ENCODE measurements at regions not wholly inside any gene's neighbourhood (a gene's known extent, or its start where the extent isn't known, plus 50 kb on each side); places are given as distances from the start of the nearest gene placed in this dataset.

GRCh38 chr2:192373754-192374153 is 179.0 kb upstream of the TMEFF2 start:
- H3K4me1 ChIP-seq (ENCODE audit: control insufficient read depth, insufficient read depth, low read length), result no peaks in the 10 kb centered on the region
- intact Hi-C loops (cut with micrococcal nuclease; ENCODE audit: unreplicated experiment), result no loop called here
- no peak overlapping the region for H2AFZ ChIP-seq (ENCODE audit: control insufficient read depth, low read depth, low read length)
- RAD21 ChIA-PET (ENCODE audit: unreplicated experiment), result interaction anchor here (0.5 kb wide), 1 partner anchor 902 kb away, joined by 3 read pairs; no protein-coding TSS in a partner anchor
- no peak overlapping the region for H3K4me2 ChIP-seq (ENCODE audit: control insufficient read depth, insufficient read depth)
- in situ Hi-C loops (cut with MboI), result no loop called here
- TF ChIP-seq SMARCA5 (IDR thresholded peaks at IDR 0.05) (no peak), ZNF622 (IDR thresholded peaks at IDR 0.05) (no peak), E4F1 (IDR thresholded peaks at IDR 0.05; ENCODE audit: borderline replicate concordance, partially characterized antibody) (no peak), RUNX3 (IDR thresholded peaks at IDR 0.05; ENCODE audit: low read length) (no peak), CREM (IDR thresholded peaks at IDR 0.05; ENCODE audit: low read depth) (no peak), CHD2 (IDR thresholded peaks at IDR 0.05; ENCODE audit: borderline replicate concordance, low read depth, low read length) (no peak), NFIC (IDR thresholded peaks at IDR 0.05; ENCODE audit: low read depth, low read length) (no peak), SKIL (IDR thresholded peaks at IDR 0.05; ENCODE audit: low read depth, poor library complexity, severe bottlenecking) (no peak), ZSCAN29 (IDR thresholded peaks at IDR 0.05) (no peak), TCF3 (IDR thresholded peaks at IDR 0.05; ENCODE audit: borderline replicate concordance, insufficient read depth, low read depth, low read length) (no peak)
- WGBS (ENCODE audit: insufficient coverage, insufficient replicate concordance, low lambda C conversion rate, missing lambda C conversion rate), result 9% methylated on average over 2 of the region's 2 CpGs
- H3K79me2 ChIP-seq (ENCODE audit: control insufficient read depth, insufficient read depth, low read length), result no peaks in the 10 kb centered on the region
- H3K9me3 ChIP-seq (replicated peaks; ENCODE audit: control insufficient read depth, insufficient read depth, low read length), result no peaks in the 10 kb centered on the region
- H3K27ac ChIP-seq (ENCODE audit: control insufficient read depth, insufficient read depth), result no peak overlapping the region
- SMC1A ChIA-PET (ENCODE audit: uncharacterized antibody, unreplicated experiment), result no interaction called here
- H3K4me3 ChIP-seq, result no peak overlapping the region
- CTCF ChIA-PET, result no interaction called here
- POLR2A ChIA-PET, result no interaction called here
- no peaks in the 10 kb centered on the region for H3K27me3 ChIP-seq (replicated peaks in 1 of 2; ENCODE audit: control insufficient read depth in 2 of 2, insufficient read depth in 2 of 2, low read length in 1 of 2)
- FAIRE-seq (no peak), DNase-seq (ENCODE audit: low read depth, low spot score) (no peak), ATAC-seq (no peak)
- no TSS peak for BruUV-seq (replicated peaks)
- H3K9ac ChIP-seq (ENCODE audit: control insufficient read depth, insufficient read depth, low read length), result no peak overlapping the region
- no peaks in the 10 kb centered on the region for H3K36me3 ChIP-seq (ENCODE audit: control insufficient read depth in 2 of 2, insufficient read depth in 2 of 2, low read length in 1 of 2)
- H4K20me1 ChIP-seq (ENCODE audit: control insufficient read depth, insufficient read depth), result no peaks in the 10 kb centered on the region

All from GM12878 (cell line).